WTC11 (cell line): ENCODE measurements at regions not wholly inside any gene's neighbourhood (a gene's known extent, or its start where the extent isn't known, plus 50 kb on each side); places are given as distances from the start of the nearest gene placed in this dataset.

Experiments
- ATAC-seq: fragments of 200-7000 bp; cut with Tn5 transposase; 2 replicates; pipeline ENCODE4 v1.10.0; 2021; ENCODE audit warnings: mild to moderate bottlenecking, moderate library complexity
- CTCF ChIA-PET: fragments of 300-600 bp; sonication (Branson Sonifier 250); formaldehyde crosslinking; loops from one replicate; lab custom pipeline; 2021; ENCODE audit warnings: antibody characterized with exemption; lab: Charles Lee
- POLR2A ChIA-PET: fragments of 350-600 bp; sonication (Branson Sonifier 250); formaldehyde crosslinking; loops from one replicate; lab custom pipeline; 2021; ENCODE audit warnings: antibody characterized with exemption; lab: Charles Lee
- DNase-seq: peaks from one replicate; pipeline ENCODE4 v3.0.0; 2021; ENCODE audit warnings: low spot score
- H3K27ac Mint-ChIP-seq: 2 replicates; pipeline ENCODE4 v1.8.0; 2021; ENCODE audit warnings: mixed read lengths
- H3K27me3 Mint-ChIP-seq: 2 replicates; pipeline ENCODE4 v1.8.0; 2021; ENCODE audit warnings: low read depth, mild to moderate bottlenecking, moderate library complexity, mixed read lengths
- H3K36me3 Mint-ChIP-seq: 2 replicates; pipeline ENCODE4 v1.8.0; 2021; ENCODE audit warnings: mixed read lengths
- H3K4me1 Mint-ChIP-seq: 2 replicates; pipeline ENCODE4 v1.8.0; 2022; ENCODE audit warnings: mixed read lengths
- H3K4me3 Mint-ChIP-seq: 2 replicates; pipeline ENCODE4 v1.8.0; 2021; ENCODE audit warnings: mild to moderate bottlenecking, moderate library complexity, mixed read lengths
- H3K9me3 Mint-ChIP-seq: 2 replicates; pipeline ENCODE4 v1.8.0; 2021; ENCODE audit warnings: mixed read lengths
- CREB1 ChIP-seq: sonication (generic); formaldehyde crosslinking; IDR thresholded peaks from 2 replicates; pipeline ENCODE4 v1.8.0; 2023; ENCODE audit warnings: mild to moderate bottlenecking, missing genetic modification reagents
- CREM ChIP-seq: sonication (generic); formaldehyde crosslinking; IDR thresholded peaks from 2 replicates; pipeline ENCODE4 v1.8.1; 2022; ENCODE audit warnings: mild to moderate bottlenecking, missing genetic modification reagents, moderate library complexity
- ESRRA ChIP-seq: sonication (generic); formaldehyde crosslinking; IDR thresholded peaks from 2 replicates; pipeline ENCODE4 v1.8.1; 2022; ENCODE audit warnings: mild to moderate bottlenecking, missing genetic modification reagents, borderline replicate concordance
- ETV6 ChIP-seq: sonication (generic); formaldehyde crosslinking; IDR thresholded peaks from 2 replicates; pipeline ENCODE4 v1.8.1; 2022; ENCODE audit warnings: mild to moderate bottlenecking, missing genetic modification reagents
- FOXP1 ChIP-seq: sonication (generic); formaldehyde crosslinking; IDR thresholded peaks from 2 replicates; pipeline ENCODE4 v1.8.0; 2022; ENCODE audit warnings: missing genetic modification reagents, mild to moderate bottlenecking, moderate library complexity, borderline replicate concordance
- IRF2 ChIP-seq: sonication (generic); formaldehyde crosslinking; IDR thresholded peaks from 2 replicates; pipeline ENCODE4 v1.8.0; 2022; ENCODE audit warnings: low read depth, missing genetic modification reagents, borderline replicate concordance
- JUN ChIP-seq: sonication (generic); formaldehyde crosslinking; IDR thresholded peaks from 2 replicates; pipeline ENCODE4 v1.8.0; 2023; ENCODE audit warnings: mild to moderate bottlenecking, missing genetic modification reagents
- KAT7 ChIP-seq: sonication (generic); formaldehyde crosslinking; IDR thresholded peaks from 2 replicates; pipeline ENCODE4 v1.8.1; 2023; ENCODE audit warnings: missing genetic modification reagents, mild to moderate bottlenecking, borderline replicate concordance
- TEAD1 ChIP-seq: sonication (generic); formaldehyde crosslinking; IDR thresholded peaks from 2 replicates; pipeline ENCODE4 v1.8.0; 2022; ENCODE audit warnings: mild to moderate bottlenecking, missing genetic modification reagents
- TEAD4 ChIP-seq: sonication (generic); formaldehyde crosslinking; IDR thresholded peaks from 2 replicates; pipeline ENCODE4 v1.8.0; 2022; ENCODE audit warnings: mild to moderate bottlenecking, missing genetic modification reagents
- TP53 ChIP-seq: sonication (generic); formaldehyde crosslinking; IDR thresholded peaks from 2 replicates; pipeline ENCODE4 v1.8.1; 2023; ENCODE audit warnings: mild to moderate bottlenecking, missing genetic modification reagents
- ZBTB21 ChIP-seq: sonication (generic); formaldehyde crosslinking; IDR thresholded peaks from 2 replicates; pipeline ENCODE4 v1.8.1; 2023; ENCODE audit warnings: mild to moderate bottlenecking, missing genetic modification reagents, borderline replicate concordance
- ZNF138 ChIP-seq: sonication (generic); formaldehyde crosslinking; conservative IDR thresholded peaks from 2 replicates; pipeline ENCODE4 v1.8.1; 2022; ENCODE audit warnings: mild to moderate bottlenecking, moderate library complexity, missing genetic modification reagents
- ZNF219 ChIP-seq: sonication (generic); formaldehyde crosslinking; IDR thresholded peaks from 2 replicates; pipeline ENCODE4 v1.8.0; 2023; ENCODE audit warnings: missing genetic modification reagents, mild to moderate bottlenecking, borderline replicate concordance
- ZNF317 ChIP-seq: sonication (generic); formaldehyde crosslinking; IDR thresholded peaks from 2 replicates; pipeline ENCODE4 v1.8.1; 2023; ENCODE audit warnings: low read depth, mild to moderate bottlenecking, moderate library complexity, missing genetic modification reagents, borderline replicate concordance
- ZNF671 ChIP-seq: fragments of 250-450 bp; sonication (Bioruptor Pico); IDR thresholded peaks from 2 replicates; pipeline ENCODE4 v1.8.0; 2021; ENCODE audit warnings: mild to moderate bottlenecking
- TF ChIP-seq, protein P1 (sequence below): sonication (generic); formaldehyde crosslinking; IDR thresholded peaks from 2 replicates; pipeline ENCODE4 v1.8.1; 2023; ENCODE audit warnings: mild to moderate bottlenecking, missing genetic modification reagents, borderline replicate concordance
- TF ChIP-seq, protein P2 (sequence below): sonication (generic); formaldehyde crosslinking; IDR thresholded peaks from 2 replicates; pipeline ENCODE4 v1.8.0; 2022; ENCODE audit warnings: mild to moderate bottlenecking, missing genetic modification reagents
- TF ChIP-seq, protein P3 (sequence below): sonication (generic); formaldehyde crosslinking; IDR thresholded peaks from 2 replicates; pipeline ENCODE4 v1.8.0; 2023; ENCODE audit warnings: mild to moderate bottlenecking, missing genetic modification reagents
- TF ChIP-seq, protein P4 (sequence below): fragments of 250-450 bp; sonication (Bioruptor Pico); IDR thresholded peaks from 2 replicates; pipeline ENCODE4 v2.1.2; 2022; ENCODE audit warnings: mild to moderate bottlenecking, moderate library complexity
- TF ChIP-seq, protein P5 (sequence below): sonication (generic); formaldehyde crosslinking; IDR thresholded peaks from 2 replicates; pipeline ENCODE4 v1.8.0; 2022; ENCODE audit warnings: mild to moderate bottlenecking, missing genetic modification reagents

DNA sequence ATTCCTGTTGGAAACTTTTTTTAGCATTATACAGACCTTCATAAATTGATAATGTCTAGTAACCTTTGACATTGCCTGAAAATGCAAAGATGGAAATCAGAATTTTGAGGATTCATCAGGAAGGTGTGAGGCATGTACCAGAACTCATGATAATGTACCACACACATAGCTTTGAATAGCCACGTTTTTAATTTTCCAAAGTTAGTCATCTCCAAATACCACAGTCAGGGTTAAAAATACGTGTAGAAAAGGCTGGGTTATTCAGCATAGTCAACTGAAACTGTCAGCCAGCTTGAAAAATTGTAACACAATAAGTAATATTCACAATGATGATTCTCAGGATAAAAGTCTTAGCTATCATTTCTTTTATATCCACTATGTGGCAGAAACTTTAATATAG is 102.0 kb upstream of the THRB start:
- Mint-ChIP-seq H3K4me1 (peaks cover 16% of the 10 kb centered on the region), H3K36me3 (no peaks in the 10 kb centered on the region), H3K9me3 (no peaks in the 10 kb centered on the region), H3K27ac (no peak overlapping the region), H3K27me3 (peaks cover 3% of the 10 kb centered on the region; the same call in 1 of the 2 replicates), H3K4me3 (no peak overlapping the region)
- DNase-seq (no peak), ATAC-seq (no peak)
- ChIA-PET POLR2A (no interaction called here), CTCF (no interaction called here)
- TF ChIP-seq TEAD1 (no peak), KAT7 (CRISPR knock-in tag) (no peak), ZNF138 (no peak), ZNF219 (CRISPR knock-in tag) (no peak), CREB1 (CRISPR knock-in tag) (no peak), ZNF317 (no peak)
- TF ChIP-seq, protein P1, sequence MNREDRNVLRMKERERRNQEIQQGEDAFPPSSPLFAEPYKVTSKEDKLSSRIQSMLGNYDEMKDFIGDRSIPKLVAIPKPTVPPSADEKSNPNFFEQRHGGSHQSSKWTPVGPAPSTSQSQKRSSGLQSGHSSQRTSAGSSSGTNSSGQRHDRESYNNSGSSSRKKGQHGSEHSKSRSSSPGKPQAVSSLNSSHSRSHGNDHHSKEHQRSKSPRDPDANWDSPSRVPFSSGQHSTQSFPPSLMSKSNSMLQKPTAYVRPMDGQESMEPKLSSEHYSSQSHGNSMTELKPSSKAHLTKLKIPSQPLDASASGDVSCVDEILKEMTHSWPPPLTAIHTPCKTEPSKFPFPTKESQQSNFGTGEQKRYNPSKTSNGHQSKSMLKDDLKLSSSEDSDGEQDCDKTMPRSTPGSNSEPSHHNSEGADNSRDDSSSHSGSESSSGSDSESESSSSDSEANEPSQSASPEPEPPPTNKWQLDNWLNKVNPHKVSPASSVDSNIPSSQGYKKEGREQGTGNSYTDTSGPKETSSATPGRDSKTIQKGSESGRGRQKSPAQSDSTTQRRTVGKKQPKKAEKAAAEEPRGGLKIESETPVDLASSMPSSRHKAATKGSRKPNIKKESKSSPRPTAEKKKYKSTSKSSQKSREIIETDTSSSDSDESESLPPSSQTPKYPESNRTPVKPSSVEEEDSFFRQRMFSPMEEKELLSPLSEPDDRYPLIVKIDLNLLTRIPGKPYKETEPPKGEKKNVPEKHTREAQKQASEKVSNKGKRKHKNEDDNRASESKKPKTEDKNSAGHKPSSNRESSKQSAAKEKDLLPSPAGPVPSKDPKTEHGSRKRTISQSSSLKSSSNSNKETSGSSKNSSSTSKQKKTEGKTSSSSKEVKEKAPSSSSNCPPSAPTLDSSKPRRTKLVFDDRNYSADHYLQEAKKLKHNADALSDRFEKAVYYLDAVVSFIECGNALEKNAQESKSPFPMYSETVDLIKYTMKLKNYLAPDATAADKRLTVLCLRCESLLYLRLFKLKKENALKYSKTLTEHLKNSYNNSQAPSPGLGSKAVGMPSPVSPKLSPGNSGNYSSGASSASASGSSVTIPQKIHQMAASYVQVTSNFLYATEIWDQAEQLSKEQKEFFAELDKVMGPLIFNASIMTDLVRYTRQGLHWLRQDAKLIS: no peak

DNA sequence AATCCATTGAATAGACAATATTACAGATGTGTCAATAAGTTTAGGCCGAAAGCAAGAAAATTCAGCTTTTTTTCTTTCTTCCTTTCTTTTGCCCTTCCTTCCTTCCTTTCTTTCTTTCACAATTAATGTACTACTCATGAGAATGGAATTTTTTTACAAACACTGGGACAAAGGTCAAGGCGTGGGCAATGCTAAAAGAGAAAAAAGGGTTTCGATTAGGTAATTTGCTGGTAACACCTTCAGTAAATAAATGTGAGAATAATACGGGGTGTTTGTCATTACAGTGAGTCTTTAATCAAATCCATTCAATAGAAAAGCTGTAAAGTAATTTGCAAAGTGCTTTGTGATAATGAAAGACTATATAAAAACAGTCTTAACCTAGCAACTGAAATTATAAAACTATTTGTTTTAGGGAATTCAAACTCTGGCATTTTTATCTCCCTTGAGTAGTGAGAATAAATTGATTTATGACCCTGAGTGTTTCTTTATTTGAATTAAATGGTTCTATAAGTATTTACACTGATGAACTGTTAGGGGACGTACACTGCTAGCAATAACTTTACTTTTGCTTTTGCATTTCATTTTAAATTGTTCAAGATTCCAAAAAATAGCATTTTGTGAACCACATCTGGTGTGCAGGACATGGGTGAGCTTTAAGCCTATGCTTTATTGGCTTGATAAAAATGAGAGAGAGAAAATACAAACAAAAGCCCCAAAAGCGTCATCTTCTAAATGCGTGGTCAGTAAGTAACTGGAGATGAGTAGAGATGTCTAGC is 104.2 kb upstream of the THRB start:
- Mint-ChIP-seq H3K4me1 (peaks cover 12% of the 10 kb centered on the region), H3K27me3 (no peaks in the 10 kb centered on the region), H3K27ac (no peak overlapping the region), H3K4me3 (no peak overlapping the region), H3K9me3 (no peaks in the 10 kb centered on the region), H3K36me3 (no peaks in the 10 kb centered on the region)
- POLR2A ChIA-PET: interaction anchor here (0.9 kb wide), 1 partner anchor 10 kb away, joined by 3 read pairs; no protein-coding TSS in a partner anchor
- TF ChIP-seq IRF2 (CRISPR knock-in tag) (no peak), ESRRA (CRISPR knock-in tag) (no peak), ZBTB21 (CRISPR knock-in tag) (no peak)
- DNase-seq (no peak), ATAC-seq (no peak)
- CTCF ChIA-PET: no interaction called here

DNA sequence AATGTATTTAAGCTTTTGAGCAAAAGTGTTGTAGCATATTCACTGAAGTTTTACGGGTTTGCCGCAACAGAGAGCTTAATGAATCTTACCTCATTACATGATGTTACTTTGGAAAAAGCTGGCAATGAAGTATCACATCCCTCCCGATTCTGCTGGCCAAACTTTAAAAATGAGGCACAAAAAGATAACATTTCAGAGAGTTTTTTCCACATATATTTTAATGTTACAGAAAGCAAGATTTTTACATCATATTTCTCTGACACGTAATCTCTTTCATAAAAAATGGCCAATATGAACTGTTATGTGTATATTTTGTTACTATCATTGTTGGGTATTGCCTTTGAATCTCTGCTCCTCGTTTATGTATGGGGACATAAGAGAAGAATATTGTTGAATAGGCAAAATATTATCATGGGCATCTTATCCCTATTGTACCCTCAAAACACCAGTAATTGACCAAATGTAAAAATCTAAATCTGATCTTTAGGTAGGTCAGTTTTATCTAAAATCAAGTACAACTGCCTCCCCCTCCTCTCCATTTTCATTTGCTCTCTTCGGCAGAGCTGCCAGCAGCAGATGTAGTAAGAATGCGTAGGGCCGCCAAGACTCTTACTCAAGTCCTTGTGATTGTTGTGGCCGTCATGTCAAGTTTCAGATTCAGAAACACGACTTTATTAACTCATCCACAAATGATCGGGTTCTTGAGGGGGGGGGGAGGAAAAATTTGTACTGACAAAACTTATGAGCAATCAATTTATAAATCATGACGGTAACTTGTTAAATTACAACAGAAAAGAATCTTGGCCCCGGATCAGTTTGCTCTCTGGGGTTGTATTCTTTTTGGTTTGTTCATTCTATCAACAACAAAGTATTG is 106.7 kb upstream of the THRB start:
- no peak overlapping the region for H3K27ac Mint-ChIP-seq
- ATAC-seq (no peak), DNase-seq (no peak)
- CTCF ChIA-PET: no interaction called here
- H3K27me3 Mint-ChIP-seq: no peaks in the 10 kb centered on the region
- peaks cover 4% of the 10 kb centered on the region for H3K9me3 Mint-ChIP-seq
- POLR2A ChIA-PET: no interaction called here
- H3K4me3 Mint-ChIP-seq: no peak overlapping the region
- 0 out of 2 replicates have a peak, but pooled peaks cover 3% of the 10 kb centered on the region for H3K36me3 Mint-ChIP-seq
- H3K4me1 Mint-ChIP-seq: peaks cover 26% of the 10 kb centered on the region
- TF ChIP-seq TP53 (CRISPR knock-in tag) (no peak), FOXP1 (CRISPR knock-in tag) (no peak), ZNF671 (no peak), TEAD4 (CRISPR knock-in tag) (no peak), ZNF317 (no peak), CREM (CRISPR knock-in tag) (no peak), ETV6 (CRISPR knock-in tag) (no peak), JUN (CRISPR knock-in tag) (no peak)
- TF ChIP-seq, protein P2, sequence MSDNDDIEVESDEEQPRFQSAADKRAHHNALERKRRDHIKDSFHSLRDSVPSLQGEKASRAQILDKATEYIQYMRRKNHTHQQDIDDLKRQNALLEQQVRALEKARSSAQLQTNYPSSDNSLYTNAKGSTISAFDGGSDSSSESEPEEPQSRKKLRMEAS: no peak
- TF ChIP-seq, protein P3, sequence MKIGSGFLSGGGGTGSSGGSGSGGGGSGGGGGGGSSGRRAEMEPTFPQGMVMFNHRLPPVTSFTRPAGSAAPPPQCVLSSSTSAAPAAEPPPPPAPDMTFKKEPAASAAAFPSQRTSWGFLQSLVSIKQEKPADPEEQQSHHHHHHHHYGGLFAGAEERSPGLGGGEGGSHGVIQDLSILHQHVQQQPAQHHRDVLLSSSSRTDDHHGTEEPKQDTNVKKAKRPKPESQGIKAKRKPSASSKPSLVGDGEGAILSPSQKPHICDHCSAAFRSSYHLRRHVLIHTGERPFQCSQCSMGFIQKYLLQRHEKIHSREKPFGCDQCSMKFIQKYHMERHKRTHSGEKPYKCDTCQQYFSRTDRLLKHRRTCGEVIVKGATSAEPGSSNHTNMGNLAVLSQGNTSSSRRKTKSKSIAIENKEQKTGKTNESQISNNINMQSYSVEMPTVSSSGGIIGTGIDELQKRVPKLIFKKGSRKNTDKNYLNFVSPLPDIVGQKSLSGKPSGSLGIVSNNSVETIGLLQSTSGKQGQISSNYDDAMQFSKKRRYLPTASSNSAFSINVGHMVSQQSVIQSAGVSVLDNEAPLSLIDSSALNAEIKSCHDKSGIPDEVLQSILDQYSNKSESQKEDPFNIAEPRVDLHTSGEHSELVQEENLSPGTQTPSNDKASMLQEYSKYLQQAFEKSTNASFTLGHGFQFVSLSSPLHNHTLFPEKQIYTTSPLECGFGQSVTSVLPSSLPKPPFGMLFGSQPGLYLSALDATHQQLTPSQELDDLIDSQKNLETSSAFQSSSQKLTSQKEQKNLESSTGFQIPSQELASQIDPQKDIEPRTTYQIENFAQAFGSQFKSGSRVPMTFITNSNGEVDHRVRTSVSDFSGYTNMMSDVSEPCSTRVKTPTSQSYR: no peak
- TF ChIP-seq, protein P4, sequence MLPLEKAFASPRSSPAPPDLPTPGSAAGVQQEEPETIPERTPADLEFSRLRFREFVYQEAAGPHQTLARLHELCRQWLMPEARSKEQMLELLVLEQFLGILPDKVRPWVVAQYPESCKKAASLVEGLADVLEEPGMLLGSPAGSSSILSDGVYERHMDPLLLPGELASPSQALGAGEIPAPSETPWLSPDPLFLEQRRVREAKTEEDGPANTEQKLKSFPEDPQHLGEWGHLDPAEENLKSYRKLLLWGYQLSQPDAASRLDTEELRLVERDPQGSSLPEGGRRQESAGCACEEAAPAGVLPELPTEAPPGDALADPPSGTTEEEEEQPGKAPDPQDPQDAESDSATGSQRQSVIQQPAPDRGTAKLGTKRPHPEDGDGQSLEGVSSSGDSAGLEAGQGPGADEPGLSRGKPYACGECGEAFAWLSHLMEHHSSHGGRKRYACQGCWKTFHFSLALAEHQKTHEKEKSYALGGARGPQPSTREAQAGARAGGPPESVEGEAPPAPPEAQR (CRISPR knock-in tag): no peak
- TF ChIP-seq, protein P5, sequence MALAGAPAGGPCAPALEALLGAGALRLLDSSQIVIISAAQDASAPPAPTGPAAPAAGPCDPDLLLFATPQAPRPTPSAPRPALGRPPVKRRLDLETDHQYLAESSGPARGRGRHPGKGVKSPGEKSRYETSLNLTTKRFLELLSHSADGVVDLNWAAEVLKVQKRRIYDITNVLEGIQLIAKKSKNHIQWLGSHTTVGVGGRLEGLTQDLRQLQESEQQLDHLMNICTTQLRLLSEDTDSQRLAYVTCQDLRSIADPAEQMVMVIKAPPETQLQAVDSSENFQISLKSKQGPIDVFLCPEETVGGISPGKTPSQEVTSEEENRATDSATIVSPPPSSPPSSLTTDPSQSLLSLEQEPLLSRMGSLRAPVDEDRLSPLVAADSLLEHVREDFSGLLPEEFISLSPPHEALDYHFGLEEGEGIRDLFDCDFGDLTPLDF (CRISPR knock-in tag): no peak
